DND-41 (cell line): ENCODE measurements at regions not wholly inside any gene's neighbourhood (a gene's known extent, or its start where the extent isn't known, plus 50 kb on each side); places are given as distances from the start of the nearest gene placed in this dataset.

Experiments
- EZH2 ChIP-seq: IDR thresholded peaks from 3 replicates; pipeline ENCODE4 v1.6.1; 2012; ENCODE audit warnings: borderline replicate concordance, low read depth, mild to moderate bottlenecking, moderate library complexity, low read length, inconsistent platforms; ENCODE audit not compliant: severe bottlenecking
- TF ChIP-seq, protein P1 (sequence below): IDR thresholded peaks from 2 replicates; pipeline ENCODE4 v1.5.1; 2012; ENCODE audit warnings: borderline replicate concordance, low read length, moderate library complexity, mild to moderate bottlenecking; ENCODE audit not compliant: poor library complexity, severe bottlenecking; ENCODE audit errors: extremely low read depth

DNA sequence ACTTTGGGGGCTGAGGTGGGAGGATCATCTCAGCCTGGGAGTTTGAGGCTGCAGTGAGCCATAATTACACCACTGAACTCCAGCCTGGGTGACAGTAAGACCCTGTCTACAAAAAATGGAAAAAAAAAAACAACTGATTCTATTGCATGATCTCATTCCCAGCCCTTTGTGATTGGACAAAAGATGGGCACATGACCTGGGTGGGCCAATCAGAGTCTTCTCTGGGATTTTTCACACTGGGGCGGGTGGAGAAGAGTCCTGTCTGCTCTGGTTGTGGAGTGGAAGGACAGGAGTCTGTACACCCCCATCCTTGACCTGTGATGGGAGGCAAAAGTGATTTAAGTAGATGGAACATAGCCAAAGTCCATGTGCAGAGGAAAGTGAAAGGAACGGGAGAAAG lies 170.5 kb downstream of the UQCRFS1 start:
- TF ChIP-seq EZH2: no peak
- TF ChIP-seq, protein P1, sequence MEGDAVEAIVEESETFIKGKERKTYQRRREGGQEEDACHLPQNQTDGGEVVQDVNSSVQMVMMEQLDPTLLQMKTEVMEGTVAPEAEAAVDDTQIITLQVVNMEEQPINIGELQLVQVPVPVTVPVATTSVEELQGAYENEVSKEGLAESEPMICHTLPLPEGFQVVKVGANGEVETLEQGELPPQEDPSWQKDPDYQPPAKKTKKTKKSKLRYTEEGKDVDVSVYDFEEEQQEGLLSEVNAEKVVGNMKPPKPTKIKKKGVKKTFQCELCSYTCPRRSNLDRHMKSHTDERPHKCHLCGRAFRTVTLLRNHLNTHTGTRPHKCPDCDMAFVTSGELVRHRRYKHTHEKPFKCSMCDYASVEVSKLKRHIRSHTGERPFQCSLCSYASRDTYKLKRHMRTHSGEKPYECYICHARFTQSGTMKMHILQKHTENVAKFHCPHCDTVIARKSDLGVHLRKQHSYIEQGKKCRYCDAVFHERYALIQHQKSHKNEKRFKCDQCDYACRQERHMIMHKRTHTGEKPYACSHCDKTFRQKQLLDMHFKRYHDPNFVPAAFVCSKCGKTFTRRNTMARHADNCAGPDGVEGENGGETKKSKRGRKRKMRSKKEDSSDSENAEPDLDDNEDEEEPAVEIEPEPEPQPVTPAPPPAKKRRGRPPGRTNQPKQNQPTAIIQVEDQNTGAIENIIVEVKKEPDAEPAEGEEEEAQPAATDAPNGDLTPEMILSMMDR: no peak
